SK-N-DZ (cell line): ENCODE measurements at regions not wholly inside any gene's neighbourhood (a gene's known extent, or its start where the extent isn't known, plus 50 kb on each side); places are given as distances from the start of the nearest gene placed in this dataset.
A peak's percentile ranks its signal among the peaks of the same experiment; 100 is the strongest.
"Not testable (repeated sequence)": the region's sequence is repeated elsewhere in the genome, so short reads cannot be mapped to it uniquely, and the experiment has no call there.

Experiments
- DNase-seq: peaks from one replicate; pipeline ENCODE4 v3.0.0-alpha.2; 2015; ENCODE audit warnings: low spot score

- no peak for DNase-seq
Measured at GRCh38 chr3:147240581-147240980, 165.8 kb downstream of the ZIC4 start.

DNA sequence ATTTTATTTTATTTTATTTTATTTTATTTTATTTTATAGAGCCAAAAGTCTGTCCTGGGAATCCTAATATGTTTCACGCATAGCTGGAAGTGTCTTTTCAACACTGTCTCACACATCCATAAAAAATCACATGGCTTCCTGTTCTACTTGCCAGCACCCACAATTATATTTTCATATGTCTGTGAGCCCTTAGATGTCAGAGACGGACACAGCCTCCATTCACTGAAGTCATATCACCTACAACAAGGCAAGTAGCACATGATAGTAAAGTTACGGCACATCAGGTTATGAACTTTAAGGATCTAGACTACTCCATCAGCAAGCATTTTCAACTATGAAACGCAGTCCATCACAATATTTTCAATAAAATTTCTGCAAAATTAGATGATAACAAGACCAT, 168.4 kb downstream of the ZIC4 start:
- no peak for DNase-seq

- DNase-seq: not testable (repeated sequence)
Measured at GRCh38 chr3:147231980-147232379, 174.4 kb downstream of the ZIC4 start.

DNA sequence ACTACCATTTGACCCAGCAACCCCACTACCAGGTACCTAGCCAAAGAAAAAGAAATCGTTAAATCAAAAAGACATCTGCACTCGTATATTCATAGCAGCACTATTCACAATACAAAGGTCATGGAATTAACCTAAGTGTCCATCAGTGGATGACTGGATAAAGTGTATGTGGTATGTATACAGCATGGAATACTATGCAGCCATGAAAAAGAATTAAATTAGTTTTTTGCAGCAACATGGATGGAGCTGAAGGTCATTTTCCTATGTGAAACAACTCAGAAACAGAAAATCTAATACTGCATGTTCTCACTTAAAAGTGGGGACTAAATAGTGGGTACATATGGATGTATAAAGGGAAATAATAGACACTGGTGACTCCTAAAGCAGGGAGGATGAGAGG, 175.2 kb downstream of the ZIC4 start:
- no peak for DNase-seq

DNA sequence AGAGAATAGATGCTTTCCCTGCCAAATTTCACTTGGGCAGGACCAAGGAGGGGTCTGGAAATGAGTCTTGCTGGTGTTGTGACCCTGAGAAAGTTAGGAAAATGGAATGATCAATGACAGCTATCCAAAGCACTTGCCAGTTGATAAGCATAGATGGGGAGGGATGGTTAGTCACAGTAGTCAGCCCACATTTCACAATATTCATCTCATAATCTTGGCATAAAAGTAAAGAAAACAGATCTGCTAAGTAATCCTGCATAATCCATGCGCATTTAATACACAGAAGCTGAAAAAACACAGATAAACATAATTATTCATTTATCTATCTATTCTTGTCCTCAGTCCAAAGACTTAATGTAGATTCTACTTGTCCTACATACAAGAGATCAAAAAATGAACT, 184.1 kb downstream of the ZIC4 start:
- DNase-seq: no peak

DNA sequence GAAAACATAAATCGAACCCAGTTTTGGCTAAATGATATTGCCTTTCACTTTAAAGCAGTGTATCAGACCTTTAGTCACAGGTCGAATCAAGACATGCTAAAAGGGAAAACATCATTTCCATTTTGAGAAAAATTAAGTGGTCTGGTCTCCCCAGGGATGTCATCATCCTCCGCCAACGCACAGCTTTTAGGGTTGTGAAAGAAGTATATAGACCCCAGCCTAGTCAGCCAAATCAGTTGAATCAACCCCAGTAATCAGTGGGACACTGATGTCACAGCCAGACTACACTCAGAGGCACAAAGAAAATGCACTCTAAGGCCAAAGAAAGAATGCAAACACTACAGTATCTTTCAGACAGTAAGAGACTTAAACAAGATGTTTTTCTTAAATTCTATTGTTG, 187.4 kb downstream of the ZIC4 start:
- DNase-seq: peak; percentile 5

GRCh38 chr3:147216143-147216673, 190.1 kb downstream of the ZIC4 start:
- DNase-seq: no peak

- DNase-seq: no peak
Measured at GRCh38 chr3:147215660-147216059, 190.7 kb downstream of the ZIC4 start.

GRCh38 chr3:147213633-147214032, 192.7 kb downstream of the ZIC4 start:
- no peak for DNase-seq

DNA sequence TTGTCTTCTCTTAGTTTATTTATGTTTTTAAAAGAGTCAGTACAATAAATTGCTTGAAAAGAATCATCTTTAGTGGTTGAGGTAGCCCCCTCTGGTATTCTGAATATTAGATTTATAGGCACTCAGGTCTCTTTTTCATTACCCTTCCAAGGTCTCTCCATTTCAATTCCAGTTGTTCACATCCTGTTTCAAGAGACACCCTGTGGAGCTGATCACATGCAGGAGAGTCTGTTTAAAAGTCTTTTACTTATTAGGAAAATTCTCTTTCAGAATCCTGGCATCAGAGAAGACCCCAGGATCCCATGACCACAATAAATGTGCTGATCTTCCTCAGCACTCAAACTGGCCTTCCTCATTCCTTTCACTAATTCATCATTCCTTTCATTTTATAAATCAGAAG, 195.7 kb downstream of the ZIC4 start:
- no peak for DNase-seq

- no peak for DNase-seq
Measured at GRCh38 chr3:147201086-147201485, 205.3 kb downstream of the ZIC4 start.

- no peak for DNase-seq
Measured at GRCh38 chr3:147200545-147200944, 205.8 kb downstream of the ZIC4 start.

GRCh38 chr3:147197739-147198138, 208.6 kb downstream of the ZIC4 start:
- no peak for DNase-seq

- DNase-seq: no peak
Measured at GRCh38 chr3:147195887-147196286, 210.5 kb downstream of the ZIC4 start.

- peak; percentile 57 for DNase-seq
Measured at GRCh38 chr3:147191795-147192385, 214.5 kb downstream of the ZIC4 start.

DNA sequence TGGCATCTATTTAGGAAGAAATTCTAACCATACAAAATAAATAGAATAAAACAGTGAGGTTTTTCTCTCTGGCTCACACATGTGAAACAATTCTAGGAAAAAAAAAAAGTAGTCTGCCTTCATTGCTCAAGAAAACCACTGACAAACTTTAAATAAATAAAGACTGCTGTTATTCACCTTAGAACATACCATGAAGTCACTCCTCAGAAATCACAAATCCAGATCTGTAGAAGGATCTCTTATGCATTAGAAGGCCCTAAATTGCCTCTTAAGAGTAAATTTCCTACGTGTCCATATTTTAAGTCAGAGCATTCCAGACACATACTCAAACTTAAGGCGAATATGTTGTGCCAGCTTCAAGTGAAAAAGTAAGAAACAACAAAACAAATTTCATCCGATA, 217.3 kb downstream of the ZIC4 start:
- DNase-seq: no peak

GRCh38 chr3:147187687-147188086, 218.7 kb downstream of the ZIC4 start:
- no peak for DNase-seq

DNA sequence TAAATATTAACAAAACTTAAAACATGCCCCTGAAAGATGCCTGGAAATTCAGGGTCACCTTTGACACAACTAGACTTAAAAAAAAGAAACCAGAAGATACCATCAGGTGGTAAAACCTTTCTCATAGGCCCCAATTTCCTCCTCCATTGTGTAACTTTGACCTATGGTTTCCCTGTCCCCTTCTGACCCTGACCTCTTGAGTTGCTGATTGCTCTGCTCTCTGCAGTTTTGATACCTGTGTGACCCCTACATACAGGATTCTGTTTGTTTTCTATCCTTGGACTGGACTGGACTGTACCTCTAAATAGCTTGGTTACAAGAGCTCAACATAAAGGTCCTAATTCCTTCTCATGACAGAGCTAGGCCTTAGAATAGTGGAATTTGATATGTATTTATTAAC, 220.6 kb downstream of the ZIC4 start:
- no peak for DNase-seq

GRCh38 chr3:147184794-147185193, 221.5 kb downstream of the ZIC4 start:
- no peak for DNase-seq

GRCh38 chr3:147173257-147173656, 233.1 kb downstream of the ZIC4 start:
- DNase-seq: no peak

DNA sequence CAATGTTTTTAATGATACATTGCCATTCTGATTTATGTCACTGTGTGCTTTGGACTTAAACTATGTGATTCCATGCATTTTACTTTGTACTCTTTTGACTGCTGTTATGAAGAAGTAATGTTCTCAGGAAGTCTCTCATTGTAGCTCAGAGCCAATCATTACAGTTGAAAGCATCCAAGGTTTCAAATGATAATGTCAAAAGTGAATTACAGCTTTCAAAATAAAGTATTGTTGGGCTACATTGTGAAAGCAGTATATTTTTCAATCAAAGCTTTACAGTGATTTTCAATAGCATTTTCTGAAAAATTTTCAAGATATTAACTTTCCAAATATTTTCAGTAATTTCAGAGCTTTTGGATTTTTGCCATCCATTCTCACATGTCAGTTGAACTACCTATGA, 243.6 kb downstream of the ZIC4 start:
- no peak for DNase-seq

DNA sequence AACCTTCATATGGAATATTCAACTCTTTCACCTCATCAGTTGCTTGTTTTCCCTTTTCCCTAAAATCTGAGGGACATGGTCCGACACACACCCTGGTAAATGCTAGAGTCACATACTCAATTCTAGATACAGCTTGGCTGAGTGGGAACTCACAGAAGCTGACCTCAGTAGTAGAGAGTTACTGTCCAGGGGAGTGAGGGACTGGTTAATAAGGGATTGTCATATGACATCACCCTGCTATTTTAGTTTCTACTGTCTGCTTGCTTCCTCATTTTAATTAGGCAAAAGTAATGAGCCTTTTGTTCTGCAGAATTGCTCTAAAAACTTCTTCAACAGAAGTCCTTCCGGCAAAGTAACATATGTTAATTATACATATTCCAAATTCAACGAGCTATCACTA, 244.5 kb downstream of the ZIC4 start:
- DNase-seq: no peak

- DNase-seq: no peak
Measured at GRCh38 chr3:147160984-147161383, 245.4 kb downstream of the ZIC4 start.

- DNase-seq: no peak
Measured at GRCh38 chr3:147159141-147159540, 247.2 kb downstream of the ZIC4 start.
